Transverse colon (tissue), 4 donors: ENCODE measurements at regions not wholly inside any gene's neighbourhood (a gene's known extent, or its start where the extent isn't known, plus 50 kb on each side); places are given as distances from the start of the nearest gene placed in this dataset.

Experiments used
- small RNA-seq, 4 donors: library from RNA; depleted of rRNA; stranded (forward); fragments of <200 nt; gene quantifications; one replicate each; pipeline ENCODE3, GENCODE V24; 2016

Small RNA genes in the stretch of these regions (small RNA-seq; reads per million reads assigned to genes)
- gene RNA5SP486, result 0 to 0.98 (median 0.41) reads per million in 4 donors
- gene RNU7-144P, result 0 reads per million in 4 donors
- 0 reads per million in 4 donors for gene RNU7-92P
